NOMO-1 treated with DMSO at 0.1 percent for 48 hours (cell line): ENCODE measurements at regions not wholly inside any gene's neighbourhood (a gene's known extent, or its start where the extent isn't known, plus 50 kb on each side); places are given as distances from the start of the nearest gene placed in this dataset.

Experiments
- DNase-seq: peaks from one replicate; lab custom pipeline; 2025; ENCODE audit not compliant: unreplicated experiment; lab: John Stamatoyannopoulos, UW

DNA sequence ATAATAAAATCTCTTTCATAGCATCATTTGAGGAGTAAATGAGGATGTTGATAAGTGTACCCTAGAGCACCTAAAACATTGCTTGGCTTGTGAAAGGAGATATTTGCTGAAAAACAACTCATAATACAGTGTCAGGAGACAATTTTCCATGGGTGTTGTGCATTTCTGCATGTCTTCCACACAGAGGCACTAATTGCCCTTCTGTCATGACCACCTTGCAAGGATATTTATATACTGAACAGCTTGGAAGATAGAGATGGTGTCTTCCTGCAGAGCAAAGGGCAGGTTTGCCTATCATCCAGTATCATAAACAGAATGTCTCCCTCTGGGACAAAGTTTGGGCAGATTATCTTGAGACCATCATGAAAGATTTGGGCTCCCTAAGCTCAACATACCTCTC, 495.2 kb upstream of the LRRN3 start:
- DNase-seq, result no peak

GRCh38 chr7:110600956-110601355, 490.0 kb upstream of the LRRN3 start:
- no peak for DNase-seq

GRCh38 chr7:110601710-110602109, 489.2 kb upstream of the LRRN3 start:
- no peak for DNase-seq

- DNase-seq, result no peak
These were observed 486.7 kb upstream of the LRRN3 start for GRCh38 chr7:110604206-110604605.

DNA sequence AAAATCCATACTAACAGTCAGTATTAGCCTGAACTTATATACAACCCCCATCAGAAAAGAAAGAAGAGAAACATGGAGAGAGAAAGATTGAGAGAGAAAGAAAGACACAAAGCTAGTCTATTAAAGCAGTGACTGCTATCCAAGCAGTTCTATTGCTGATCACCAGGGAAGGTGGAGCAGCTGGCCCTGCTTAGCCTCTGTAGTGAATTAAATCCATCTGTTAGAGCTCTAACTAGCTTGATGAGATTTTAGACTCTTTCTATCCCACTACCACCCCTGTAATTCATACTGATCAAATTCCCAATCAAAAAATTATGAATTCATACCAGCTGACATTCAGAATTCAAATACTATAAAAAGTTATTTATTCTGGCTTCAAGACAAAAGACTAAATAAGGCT, 486.0 kb upstream of the LRRN3 start:
- no peak for DNase-seq

- DNase-seq, result no peak
These were observed 483.7 kb upstream of the LRRN3 start for GRCh38 chr7:110607050-110607857.

GRCh38 chr7:110609336-110609735, 481.6 kb upstream of the LRRN3 start:
- no peak for DNase-seq

DNA sequence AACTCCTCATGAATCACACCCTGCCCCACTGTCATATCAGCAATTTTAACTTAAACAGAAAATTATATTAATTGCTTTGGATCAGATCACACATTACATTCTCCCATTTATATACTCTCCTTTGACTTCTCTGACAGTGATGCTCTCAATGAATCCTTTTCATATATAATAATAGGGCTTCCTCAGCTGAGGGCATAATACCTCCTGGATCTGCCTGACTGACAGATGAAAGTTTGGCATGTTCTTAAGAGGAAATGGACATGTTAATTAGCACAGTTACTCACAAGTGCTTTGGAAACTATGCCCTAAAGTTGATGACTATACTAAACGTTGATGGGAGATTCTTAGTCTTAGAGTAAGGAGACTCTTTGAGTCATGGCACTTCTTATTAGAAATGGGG, 478.2 kb upstream of the LRRN3 start:
- no peak for DNase-seq
